Neural cell (in vitro differentiated cells): ENCODE measurements at regions not wholly inside any gene's neighbourhood (a gene's known extent, or its start where the extent isn't known, plus 50 kb on each side); places are given as distances from the start of the nearest gene placed in this dataset.

Experiments
- H2AFZ ChIP-seq: fragments of 200-600, 300-800 bp; sonication (generic), shearing (Covaris generic); 2 replicates; pipeline ENCODE4 v1.6.0; 2014; ENCODE audit warnings: low read depth, mild to moderate bottlenecking, antibody characterized with exemption, low read length, moderate library complexity
- H3F3A ChIP-seq: fragments of 200-600 bp; shearing (Covaris generic); 2 replicates; pipeline ENCODE4 v1.6.1; 2016; ENCODE audit warnings: mild to moderate bottlenecking, moderate library complexity, mixed read lengths, antibody characterized with exemption, low read length; ENCODE audit not compliant: insufficient read depth, poor library complexity, severe bottlenecking
- H3K27ac ChIP-seq: fragments of 200-600, 300-800 bp; sonication (generic), shearing (Covaris generic); 2 replicates; pipeline ENCODE4 v1.5.1; 2014; ENCODE audit warnings: mild to moderate bottlenecking, low read length, moderate library complexity
- H3K27me3 ChIP-seq: fragments of 300-800, 200-600 bp; sonication (generic), shearing (Covaris generic); 2 replicates; pipeline ENCODE4 v1.6.0; 2014; ENCODE audit warnings: mild to moderate bottlenecking, low read depth, low read length, moderate library complexity; ENCODE audit not compliant: insufficient read depth
- H3K36me3 ChIP-seq: fragments of 300-800, 200-600 bp; sonication (generic), shearing (Covaris generic); 2 replicates; pipeline ENCODE4 v1.5.1; 2014; ENCODE audit warnings: mild to moderate bottlenecking, antibody characterized with exemption, low read length, moderate library complexity; ENCODE audit not compliant: insufficient read depth
- H3K4me2 ChIP-seq: fragments of 300-800, 200-600 bp; sonication (generic), shearing (Covaris generic); 2 replicates; pipeline ENCODE4 v1.6.0; 2014; ENCODE audit warnings: mild to moderate bottlenecking, low read length
- H3K4me3 ChIP-seq: fragments of 300-800, 200-600 bp; sonication (generic), shearing (Covaris generic); 2 replicates; pipeline ENCODE4 v1.5.1; 2014; ENCODE audit warnings: mild to moderate bottlenecking, low read length, moderate library complexity
- H3K79me2 ChIP-seq: fragments of 200-600 bp; shearing (Covaris generic); replicated peaks from 2 replicates; pipeline ENCODE4 v1.6.0; 2014; ENCODE audit warnings: mild to moderate bottlenecking, low read length, moderate library complexity; ENCODE audit not compliant: insufficient read depth
- H3K9ac ChIP-seq: fragments of 300-800, 200-600 bp; sonication (generic), shearing (Covaris generic); 2 replicates; pipeline ENCODE4 v1.6.1; 2016; ENCODE audit warnings: mild to moderate bottlenecking, low read length, mixed read lengths
- H3K9me2 ChIP-seq: fragments of 200-600 bp; shearing (Covaris generic); 2 replicates; pipeline ENCODE4 v1.6.1; 2016; ENCODE audit warnings: mild to moderate bottlenecking, low read length, mixed read lengths; ENCODE audit not compliant: insufficient read depth
- H3K9me3 ChIP-seq: fragments of 200-600, 300-800 bp; sonication (generic), shearing (Covaris generic); 2 replicates; pipeline ENCODE4 v1.6.1; 2016; ENCODE audit warnings: mild to moderate bottlenecking, mixed run types, low read length, moderate library complexity, mixed read lengths
- H4K20me1 ChIP-seq: fragments of 200-600 bp; shearing (Covaris generic); 2 replicates; pipeline ENCODE4 v1.6.1; 2016; ENCODE audit warnings: mild to moderate bottlenecking, mixed run types; ENCODE audit not compliant: insufficient read depth
- EP300 ChIP-seq: fragments of 450-650 bp; conservative IDR thresholded peaks from 2 replicates; pipeline ENCODE4 v1.6.1; 2014; ENCODE audit warnings: antibody characterized with exemption, mild to moderate bottlenecking, moderate library complexity; ENCODE audit not compliant: poor library complexity, severe bottlenecking
- EZH2 ChIP-seq: fragments of 200-600, 300-800 bp; shearing (Covaris generic), sonication (generic); IDR thresholded peaks from 2 replicates; pipeline ENCODE4 v1.6.1; 2014; ENCODE audit warnings: antibody characterized with exemption, low read length, borderline replicate concordance, mild to moderate bottlenecking; ENCODE audit not compliant: insufficient read depth, poor library complexity, severe bottlenecking
- MXI1 ChIP-seq: fragments of 450-650 bp; conservative IDR thresholded peaks from 2 replicates; pipeline ENCODE4 v1.6.1; 2014; ENCODE audit warnings: antibody characterized with exemption, mild to moderate bottlenecking; ENCODE audit not compliant: poor library complexity, severe bottlenecking
- POLR2AphosphoS5 ChIP-seq: IDR thresholded peaks from 2 replicates; pipeline ENCODE4 v1.6.1; 2012
- RAD21 ChIP-seq: fragments of 450-650 bp; conservative IDR thresholded peaks from 2 replicates; pipeline ENCODE4 v1.6.1; 2014; ENCODE audit warnings: antibody characterized with exemption, mild to moderate bottlenecking, moderate library complexity
- SMC3 ChIP-seq: fragments of 450-650 bp; conservative IDR thresholded peaks from 2 replicates; pipeline ENCODE4 v1.6.1; 2014; ENCODE audit warnings: antibody characterized with exemption, mild to moderate bottlenecking, moderate library complexity; ENCODE audit not compliant: poor library complexity
- TAF1 ChIP-seq: IDR thresholded peaks from 2 replicates; pipeline ENCODE4 v1.6.1; 2012; ENCODE audit warnings: low read depth
- TF ChIP-seq, protein P1 (sequence below): IDR thresholded peaks from 2 replicates; pipeline ENCODE4 v1.6.1; 2012; ENCODE audit warnings: borderline replicate concordance
- TF ChIP-seq, protein P2 (sequence below): fragments of 450-650 bp; IDR thresholded peaks from 2 replicates; pipeline ENCODE4 v1.5.1; 2014; ENCODE audit warnings: antibody characterized with exemption, mild to moderate bottlenecking, moderate library complexity; ENCODE audit not compliant: poor library complexity, severe bottlenecking

DNA sequence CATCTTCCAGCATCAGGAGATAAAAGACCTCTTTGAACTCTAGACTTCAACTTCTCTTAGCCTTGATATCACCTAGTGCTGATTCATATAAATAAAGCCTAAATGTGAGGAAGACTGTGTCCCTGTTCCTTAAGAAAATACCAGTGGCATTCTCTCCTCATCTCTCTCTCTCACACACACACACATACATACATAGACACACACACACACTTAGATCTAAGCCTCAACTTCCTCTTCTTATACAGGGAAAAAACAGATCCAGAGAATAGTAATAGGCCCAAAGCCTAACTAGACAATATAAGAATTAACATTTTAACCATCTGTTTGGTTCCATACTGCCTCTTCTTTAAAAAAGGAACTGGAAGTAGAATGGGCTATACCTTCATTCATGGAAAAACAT is 195.3 kb upstream of the NR4A3 start:
- no peaks in the 10 kb centered on the region for H3K27me3 ChIP-seq
- H3K27ac ChIP-seq: no peak overlapping the region
- no peak overlapping the region for H3K4me2 ChIP-seq
- no peaks in the 10 kb centered on the region for H4K20me1 ChIP-seq
- H2AFZ ChIP-seq: no peak overlapping the region
- H3K9me3 ChIP-seq: no peaks in the 10 kb centered on the region
- H3K4me3 ChIP-seq: no peak overlapping the region
- H3K9ac ChIP-seq: no peak overlapping the region
- TF ChIP-seq POLR2AphosphoS5 (no peak), SMC3 (no peak), RAD21 (no peak), MXI1 (no peak), EZH2 (no peak), TAF1 (no peak), EP300 (no peak)
- TF ChIP-seq, protein P1, sequence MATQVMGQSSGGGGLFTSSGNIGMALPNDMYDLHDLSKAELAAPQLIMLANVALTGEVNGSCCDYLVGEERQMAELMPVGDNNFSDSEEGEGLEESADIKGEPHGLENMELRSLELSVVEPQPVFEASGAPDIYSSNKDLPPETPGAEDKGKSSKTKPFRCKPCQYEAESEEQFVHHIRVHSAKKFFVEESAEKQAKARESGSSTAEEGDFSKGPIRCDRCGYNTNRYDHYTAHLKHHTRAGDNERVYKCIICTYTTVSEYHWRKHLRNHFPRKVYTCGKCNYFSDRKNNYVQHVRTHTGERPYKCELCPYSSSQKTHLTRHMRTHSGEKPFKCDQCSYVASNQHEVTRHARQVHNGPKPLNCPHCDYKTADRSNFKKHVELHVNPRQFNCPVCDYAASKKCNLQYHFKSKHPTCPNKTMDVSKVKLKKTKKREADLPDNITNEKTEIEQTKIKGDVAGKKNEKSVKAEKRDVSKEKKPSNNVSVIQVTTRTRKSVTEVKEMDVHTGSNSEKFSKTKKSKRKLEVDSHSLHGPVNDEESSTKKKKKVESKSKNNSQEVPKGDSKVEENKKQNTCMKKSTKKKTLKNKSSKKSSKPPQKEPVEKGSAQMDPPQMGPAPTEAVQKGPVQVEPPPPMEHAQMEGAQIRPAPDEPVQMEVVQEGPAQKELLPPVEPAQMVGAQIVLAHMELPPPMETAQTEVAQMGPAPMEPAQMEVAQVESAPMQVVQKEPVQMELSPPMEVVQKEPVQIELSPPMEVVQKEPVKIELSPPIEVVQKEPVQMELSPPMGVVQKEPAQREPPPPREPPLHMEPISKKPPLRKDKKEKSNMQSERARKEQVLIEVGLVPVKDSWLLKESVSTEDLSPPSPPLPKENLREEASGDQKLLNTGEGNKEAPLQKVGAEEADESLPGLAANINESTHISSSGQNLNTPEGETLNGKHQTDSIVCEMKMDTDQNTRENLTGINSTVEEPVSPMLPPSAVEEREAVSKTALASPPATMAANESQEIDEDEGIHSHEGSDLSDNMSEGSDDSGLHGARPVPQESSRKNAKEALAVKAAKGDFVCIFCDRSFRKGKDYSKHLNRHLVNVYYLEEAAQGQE: no peak
- TF ChIP-seq, protein P2, sequence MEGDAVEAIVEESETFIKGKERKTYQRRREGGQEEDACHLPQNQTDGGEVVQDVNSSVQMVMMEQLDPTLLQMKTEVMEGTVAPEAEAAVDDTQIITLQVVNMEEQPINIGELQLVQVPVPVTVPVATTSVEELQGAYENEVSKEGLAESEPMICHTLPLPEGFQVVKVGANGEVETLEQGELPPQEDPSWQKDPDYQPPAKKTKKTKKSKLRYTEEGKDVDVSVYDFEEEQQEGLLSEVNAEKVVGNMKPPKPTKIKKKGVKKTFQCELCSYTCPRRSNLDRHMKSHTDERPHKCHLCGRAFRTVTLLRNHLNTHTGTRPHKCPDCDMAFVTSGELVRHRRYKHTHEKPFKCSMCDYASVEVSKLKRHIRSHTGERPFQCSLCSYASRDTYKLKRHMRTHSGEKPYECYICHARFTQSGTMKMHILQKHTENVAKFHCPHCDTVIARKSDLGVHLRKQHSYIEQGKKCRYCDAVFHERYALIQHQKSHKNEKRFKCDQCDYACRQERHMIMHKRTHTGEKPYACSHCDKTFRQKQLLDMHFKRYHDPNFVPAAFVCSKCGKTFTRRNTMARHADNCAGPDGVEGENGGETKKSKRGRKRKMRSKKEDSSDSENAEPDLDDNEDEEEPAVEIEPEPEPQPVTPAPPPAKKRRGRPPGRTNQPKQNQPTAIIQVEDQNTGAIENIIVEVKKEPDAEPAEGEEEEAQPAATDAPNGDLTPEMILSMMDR: no peak
- no peaks in the 10 kb centered on the region for H3K9me2 ChIP-seq
- H3F3A ChIP-seq: no peaks in the 10 kb centered on the region
- H3K36me3 ChIP-seq: no peaks in the 10 kb centered on the region
- no peaks in the 10 kb centered on the region for H3K79me2 ChIP-seq

DNA sequence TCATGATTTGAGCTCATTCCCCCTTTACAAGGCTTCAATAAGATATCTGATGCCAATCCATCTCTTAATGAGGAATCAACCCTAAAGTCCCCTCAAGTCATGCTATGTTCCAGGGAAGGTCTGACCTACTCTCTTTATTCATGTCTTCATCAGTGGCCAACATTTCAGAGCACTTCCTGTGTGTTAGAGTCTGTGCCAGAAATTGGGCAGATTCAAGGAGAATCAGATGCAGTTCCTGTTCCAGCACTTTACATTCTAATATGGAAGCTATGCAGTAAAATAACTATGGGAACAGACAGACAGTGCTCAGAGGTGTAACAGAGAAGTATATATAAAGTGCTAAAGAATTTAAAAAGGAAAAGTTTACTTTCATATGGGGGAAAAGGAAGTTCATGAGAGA is 193.4 kb upstream of the NR4A3 start:
- no peak for TF ChIP-seq MXI1
- no peak for TF ChIP-seq POLR2AphosphoS5
- TF ChIP-seq EZH2: no peak
- TF ChIP-seq, protein P2: no peak
- TF ChIP-seq EP300: no peak
- no peak for TF ChIP-seq RAD21
- TF ChIP-seq, protein P1: no peak
- TF ChIP-seq SMC3: no peak
- no peak for TF ChIP-seq TAF1
- Histone ChIP-seq H3K27ac (no peak overlapping the region), H3K4me2 (no peak overlapping the region), H3K9ac (no peak overlapping the region), H3K9me3 (no peaks in the 10 kb centered on the region), H3K36me3 (no peaks in the 10 kb centered on the region), H4K20me1 (no peaks in the 10 kb centered on the region), H3K27me3 (no peaks in the 10 kb centered on the region), H3F3A (no peaks in the 10 kb centered on the region), H2AFZ (no peak overlapping the region), H3K9me2 (no peaks in the 10 kb centered on the region), H3K79me2 (no peaks in the 10 kb centered on the region), H3K4me3 (no peak overlapping the region)
